HCT116 (cell line): ENCODE measurements at regions not wholly inside any gene's neighbourhood (a gene's known extent, or its start where the extent isn't known, plus 50 kb on each side); places are given as distances from the start of the nearest gene placed in this dataset.

Experiments
- ATAC-seq: fragments of 200-7000 bp; cut with Tn5 transposase; 2 replicates; pipeline ENCODE4 v1.9.1; 2020; ENCODE audit warnings: mild to moderate bottlenecking, moderate library complexity
- BruUV-seq: library from RNA; stranded (reverse); fragments of 400-500 nt; replicated peaks from 2 replicates; lab custom pipeline; 2021; lab: Mats Ljungman, UMichigan
- CTCF ChIA-PET: fragments of 300-600 bp; sonication (Branson Sonifier 250); formaldehyde crosslinking; loops from one replicate; lab custom pipeline; 2021; ENCODE audit warnings: antibody characterized with exemption; lab: Charles Lee
- POLR2A ChIA-PET: fragments of 300-600, 350-600 bp; sonication (Branson Sonifier 250); formaldehyde crosslinking; loops from one replicate; lab custom pipeline; 2021; ENCODE audit warnings: antibody characterized with exemption; lab: Charles Lee
- RAD21 ChIA-PET, 2 experiments: fragments of 300-600 bp; sonication (Branson Sonifier 250); formaldehyde crosslinking; loops; one replicate each; lab custom pipeline; 2023; ENCODE audit warnings: low total read pairs in 2 of 2; ENCODE audit not compliant: uncharacterized antibody in 2 of 2, unreplicated experiment in 2 of 2, low non-redundant PET in 1 of 2; lab: Charles Lee
- DNase-seq: peaks from one replicate; pipeline ENCODE4 v3.0.0-alpha.2; 2010; ENCODE audit warnings: low read depth, low spot score
- H2AFZ ChIP-seq: fragments of 200-600 bp; shearing (Covaris generic), sonication (generic); 2 replicates; pipeline ENCODE4 v1.6.1; 2017; ENCODE audit warnings: low read depth, mixed run types, mixed read lengths, antibody characterized with exemption, low read length; ENCODE audit not compliant: poor library complexity, severe bottlenecking
- H3K27ac ChIP-seq: 2 replicates; pipeline ENCODE4 v1.5.1; 2012; ENCODE audit warnings: low read depth, low read length
- H3K27me3 ChIP-seq: fragments of 200-600 bp; sonication (generic); 2 replicates; pipeline ENCODE4 v1.6.1; 2016; ENCODE audit warnings: mixed run types, low read length, mixed read lengths; ENCODE audit not compliant: insufficient read depth
- H3K36me3 ChIP-seq, 2 experiments: fragments of 200-500 bp in 1 of 2; fragments of 200-600 bp in 1 of 2; sonication (Bioruptor generic) in 1 of 2; sonication (generic) in 1 of 2; 2 replicates each; pipeline versions ENCODE4 v1.5.1 to v1.6.1; 2014 to 2016; ENCODE audit warnings: low read length in 2 of 2, inconsistent platforms in 1 of 2, mixed read lengths in 1 of 2, mixed run types in 1 of 2; ENCODE audit not compliant: insufficient read depth in 2 of 2, control insufficient read depth in 1 of 2
- H3K4me1 ChIP-seq, 2 experiments: fragments of 200-600 bp in 1 of 2; sonication (generic) in 1 of 2; 2 replicates each; pipeline versions ENCODE4 v1.5.1 to v1.6.1; 2012 to 2017; ENCODE audit warnings: low read length in 2 of 2, inconsistent platforms in 1 of 2, mild to moderate bottlenecking in 1 of 2, mixed read lengths in 1 of 2, mixed run types in 1 of 2, moderate library complexity in 1 of 2; ENCODE audit not compliant: insufficient read depth in 2 of 2, control insufficient read depth in 1 of 2
- H3K4me2 ChIP-seq: fragments of 200-600 bp; sonication (generic); 2 replicates; pipeline ENCODE4 v1.6.1; 2017; ENCODE audit warnings: mixed run types, low read length, mixed read lengths
- H3K4me3 ChIP-seq, 2 experiments: fragments of 200-600 bp in 1 of 2; sonication (generic) in 1 of 2; replicated peaks in 1 of 2; 2 replicates each; pipeline ENCODE4 v1.5.1; 2011 to 2016; ENCODE audit warnings: low read length in 2 of 2, control low read depth in 1 of 2, low read depth in 1 of 2, mild to moderate bottlenecking in 1 of 2, mixed read lengths in 1 of 2, mixed run types in 1 of 2
- H3K79me2 ChIP-seq: fragments of 200-600 bp; sonication (generic); 2 replicates; pipeline ENCODE4 v1.6.1; 2017; ENCODE audit warnings: mild to moderate bottlenecking, mixed run types, low read length, moderate library complexity, mixed read lengths; ENCODE audit not compliant: insufficient read depth
- H3K9ac ChIP-seq: fragments of 200-600 bp; sonication (generic); 2 replicates; pipeline ENCODE4 v1.6.1; 2016; ENCODE audit warnings: low read length, mixed read lengths
- H3K9me2 ChIP-seq: fragments of 200-600 bp; sonication (generic), shearing (Covaris generic); 2 replicates; pipeline ENCODE4 v1.6.1; 2017; ENCODE audit warnings: mixed run types, mild to moderate bottlenecking, moderate library complexity; ENCODE audit not compliant: insufficient read depth
- H3K9me3 ChIP-seq, 2 experiments: fragments of 200-500 bp in 1 of 2; fragments of 200-600 bp in 1 of 2; sonication (Bioruptor generic) in 1 of 2; sonication (generic) in 1 of 2; 2 replicates each; pipeline ENCODE4 v1.6.1; 2014 to 2017; ENCODE audit warnings: low read length in 2 of 2, mixed read lengths in 2 of 2, inconsistent platforms in 1 of 2, low read depth in 1 of 2, mild to moderate bottlenecking in 1 of 2, mixed run types in 1 of 2, moderate library complexity in 1 of 2; ENCODE audit not compliant: control insufficient read depth in 1 of 2, insufficient read depth in 1 of 2
- H4K20me1 ChIP-seq: fragments of 200-600 bp; sonication (generic), shearing (Covaris generic); 2 replicates; pipeline ENCODE4 v1.6.1; 2017; ENCODE audit warnings: mixed run types, mild to moderate bottlenecking, moderate library complexity; ENCODE audit not compliant: insufficient read depth
- CBX3 ChIP-seq: IDR thresholded peaks from 2 replicates; pipeline ENCODE4 v1.6.1; 2012; ENCODE audit warnings: low read depth
- CEBPB ChIP-seq: IDR thresholded peaks from 2 replicates; pipeline ENCODE4 v1.6.1; 2012; ENCODE audit warnings: low read depth
- EZH2phosphoT487 ChIP-seq: fragments of 200-600 bp; IDR thresholded peaks from 2 replicates; pipeline ENCODE4 v1.6.1; 2018; ENCODE audit warnings: antibody characterized with exemption, borderline replicate concordance
- FOSL1 ChIP-seq: IDR thresholded peaks from 2 replicates; pipeline ENCODE4 v1.6.1; 2012; ENCODE audit warnings: low read depth
- JUND ChIP-seq: IDR thresholded peaks from 2 replicates; pipeline ENCODE4 v1.6.1; 2012
- POLR2A ChIP-seq: IDR thresholded peaks from 2 replicates; pipeline ENCODE4 v1.7.0; 2011; ENCODE audit warnings: borderline replicate concordance; ENCODE audit not compliant: insufficient read depth, insufficient read length; ENCODE audit errors: extremely low read depth
- POLR2AphosphoS5 ChIP-seq: IDR thresholded peaks from 2 replicates; pipeline ENCODE4 v1.6.1; 2011; ENCODE audit warnings: mild to moderate bottlenecking, low read depth, low read length, moderate library complexity
- RAD21 ChIP-seq: IDR thresholded peaks from 2 replicates; pipeline ENCODE4 v1.6.1; 2012; ENCODE audit warnings: low read depth, mild to moderate bottlenecking
- SP1 ChIP-seq: IDR thresholded peaks from 2 replicates; pipeline ENCODE4 v1.6.1; 2012; ENCODE audit warnings: low read depth
- TCF7L2 ChIP-seq: IDR thresholded peaks from 2 replicates; pipeline ENCODE4 v1.7.0; 2011; ENCODE audit warnings: borderline replicate concordance, inconsistent platforms; ENCODE audit not compliant: insufficient read depth, insufficient read length; ENCODE audit errors: extremely low read depth
- YY1 ChIP-seq: IDR thresholded peaks from 2 replicates; pipeline ENCODE4 v1.6.1; 2011; ENCODE audit warnings: low read length, low read depth, moderate library complexity, mild to moderate bottlenecking; ENCODE audit not compliant: insufficient replicate concordance; ENCODE audit errors: extremely low read depth
- ZFX ChIP-seq: fragments of 450-650 bp; IDR thresholded peaks from 2 replicates; pipeline ENCODE4 v1.6.1; 2017
- ZNF274 ChIP-seq: fragments of 200-500 bp; sonication (Bioruptor generic); IDR thresholded peaks from 2 replicates; pipeline ENCODE4 v1.6.1; 2014; ENCODE audit warnings: mild to moderate bottlenecking, low read depth, low read length, inconsistent platforms
- intact Hi-C: fragments of 100-400 bp; cut with micrococcal nuclease; formaldehyde crosslinking; loops from 2 replicates; pipeline ENCODE4 v1.10.0; 2022
- TF ChIP-seq, protein P1 (sequence below): IDR thresholded peaks from 2 replicates; pipeline ENCODE4 v1.6.1; 2012; ENCODE audit warnings: low read depth
- TF ChIP-seq, protein P2 (sequence below): IDR thresholded peaks from 2 replicates; pipeline ENCODE4 v1.6.1; 2012
- TF ChIP-seq, protein P3 (sequence below): IDR thresholded peaks from 2 replicates; pipeline ENCODE4 v1.6.1; 2011; ENCODE audit warnings: mild to moderate bottlenecking, low read length, moderate library complexity; ENCODE audit not compliant: insufficient replicate concordance; ENCODE audit errors: extremely low read depth

DNA sequence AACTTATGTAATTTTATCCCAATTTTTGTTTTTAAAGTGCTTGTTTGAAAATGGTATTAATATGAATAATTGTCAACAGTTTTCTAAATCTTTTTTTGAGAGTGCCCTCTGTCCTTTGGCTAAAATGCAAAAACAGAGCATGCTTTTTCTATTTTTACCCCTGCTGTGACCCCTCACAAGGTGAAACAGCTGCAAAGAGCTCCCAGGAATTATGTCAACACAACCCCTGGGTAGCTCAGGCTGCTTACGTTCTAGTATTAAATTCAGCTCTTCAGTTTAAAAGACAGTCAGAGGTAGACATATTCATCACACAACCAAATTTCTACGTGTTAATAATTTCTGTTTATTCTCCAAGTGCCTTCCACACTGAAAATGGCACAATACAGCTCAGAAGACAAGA, 367.5 kb downstream of the PRDM5 start:
- no peak overlapping the region for H3K9ac ChIP-seq
- no peak overlapping the region for H2AFZ ChIP-seq
- H3K9me2 ChIP-seq, result no peaks in the 10 kb centered on the region; the same call in 1 of the 2 replicates
- H3K79me2 ChIP-seq, result no peaks in the 10 kb centered on the region
- no peak overlapping the region for H3K27ac ChIP-seq
- no peaks in the 10 kb centered on the region for H4K20me1 ChIP-seq
- no TSS peak for BruUV-seq
- no peaks in the 10 kb centered on the region for H3K36me3 ChIP-seq
- ChIA-PET POLR2A (no interaction called here), CTCF (no interaction called here), RAD21 (no interaction called here)
- TF ChIP-seq CEBPB (no peak), EZH2phosphoT487 (no peak), TCF7L2 (no peak), RAD21 (no peak), POLR2AphosphoS5 (no peak), CBX3 (no peak), YY1 (no peak), POLR2A (no peak), FOSL1 (no peak), SP1 (no peak), ZNF274 (no peak), JUND (no peak), ZFX (no peak)
- TF ChIP-seq, protein P1, sequence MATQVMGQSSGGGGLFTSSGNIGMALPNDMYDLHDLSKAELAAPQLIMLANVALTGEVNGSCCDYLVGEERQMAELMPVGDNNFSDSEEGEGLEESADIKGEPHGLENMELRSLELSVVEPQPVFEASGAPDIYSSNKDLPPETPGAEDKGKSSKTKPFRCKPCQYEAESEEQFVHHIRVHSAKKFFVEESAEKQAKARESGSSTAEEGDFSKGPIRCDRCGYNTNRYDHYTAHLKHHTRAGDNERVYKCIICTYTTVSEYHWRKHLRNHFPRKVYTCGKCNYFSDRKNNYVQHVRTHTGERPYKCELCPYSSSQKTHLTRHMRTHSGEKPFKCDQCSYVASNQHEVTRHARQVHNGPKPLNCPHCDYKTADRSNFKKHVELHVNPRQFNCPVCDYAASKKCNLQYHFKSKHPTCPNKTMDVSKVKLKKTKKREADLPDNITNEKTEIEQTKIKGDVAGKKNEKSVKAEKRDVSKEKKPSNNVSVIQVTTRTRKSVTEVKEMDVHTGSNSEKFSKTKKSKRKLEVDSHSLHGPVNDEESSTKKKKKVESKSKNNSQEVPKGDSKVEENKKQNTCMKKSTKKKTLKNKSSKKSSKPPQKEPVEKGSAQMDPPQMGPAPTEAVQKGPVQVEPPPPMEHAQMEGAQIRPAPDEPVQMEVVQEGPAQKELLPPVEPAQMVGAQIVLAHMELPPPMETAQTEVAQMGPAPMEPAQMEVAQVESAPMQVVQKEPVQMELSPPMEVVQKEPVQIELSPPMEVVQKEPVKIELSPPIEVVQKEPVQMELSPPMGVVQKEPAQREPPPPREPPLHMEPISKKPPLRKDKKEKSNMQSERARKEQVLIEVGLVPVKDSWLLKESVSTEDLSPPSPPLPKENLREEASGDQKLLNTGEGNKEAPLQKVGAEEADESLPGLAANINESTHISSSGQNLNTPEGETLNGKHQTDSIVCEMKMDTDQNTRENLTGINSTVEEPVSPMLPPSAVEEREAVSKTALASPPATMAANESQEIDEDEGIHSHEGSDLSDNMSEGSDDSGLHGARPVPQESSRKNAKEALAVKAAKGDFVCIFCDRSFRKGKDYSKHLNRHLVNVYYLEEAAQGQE, result no peak
- TF ChIP-seq, protein P2, sequence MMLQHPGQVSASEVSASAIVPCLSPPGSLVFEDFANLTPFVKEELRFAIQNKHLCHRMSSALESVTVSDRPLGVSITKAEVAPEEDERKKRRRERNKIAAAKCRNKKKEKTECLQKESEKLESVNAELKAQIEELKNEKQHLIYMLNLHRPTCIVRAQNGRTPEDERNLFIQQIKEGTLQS, result no peak
- TF ChIP-seq, protein P3, sequence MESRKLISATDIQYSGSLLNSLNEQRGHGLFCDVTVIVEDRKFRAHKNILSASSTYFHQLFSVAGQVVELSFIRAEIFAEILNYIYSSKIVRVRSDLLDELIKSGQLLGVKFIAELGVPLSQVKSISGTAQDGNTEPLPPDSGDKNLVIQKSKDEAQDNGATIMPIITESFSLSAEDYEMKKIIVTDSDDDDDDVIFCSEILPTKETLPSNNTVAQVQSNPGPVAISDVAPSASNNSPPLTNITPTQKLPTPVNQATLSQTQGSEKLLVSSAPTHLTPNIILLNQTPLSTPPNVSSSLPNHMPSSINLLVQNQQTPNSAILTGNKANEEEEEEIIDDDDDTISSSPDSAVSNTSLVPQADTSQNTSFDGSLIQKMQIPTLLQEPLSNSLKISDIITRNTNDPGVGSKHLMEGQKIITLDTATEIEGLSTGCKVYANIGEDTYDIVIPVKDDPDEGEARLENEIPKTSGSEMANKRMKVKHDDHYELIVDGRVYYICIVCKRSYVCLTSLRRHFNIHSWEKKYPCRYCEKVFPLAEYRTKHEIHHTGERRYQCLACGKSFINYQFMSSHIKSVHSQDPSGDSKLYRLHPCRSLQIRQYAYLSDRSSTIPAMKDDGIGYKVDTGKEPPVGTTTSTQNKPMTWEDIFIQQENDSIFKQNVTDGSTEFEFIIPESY, result no peak
- no peaks in the 10 kb centered on the region for H3K4me1 ChIP-seq
- no peaks in the 10 kb centered on the region for H3K9me3 ChIP-seq
- no peaks in the 10 kb centered on the region for H3K27me3 ChIP-seq
- ATAC-seq, result no peak
- intact Hi-C loops, result no loop called here
- H3K4me3 ChIP-seq, result no peak overlapping the region
- no peak for DNase-seq
- H3K4me2 ChIP-seq, result no peak overlapping the region
